ENCODE measurements at regions not wholly inside any gene's neighbourhood (a gene's known extent, or its start where the extent isn't known, plus 50 kb on each side); places are given as distances from the start of the nearest gene placed in this dataset.
A peak's percentile ranks its signal among the peaks of the same experiment; 100 is the strongest.
"Not testable (repeated sequence)": the region's sequence is repeated elsewhere in the genome, so short reads cannot be mapped to it uniquely, and the experiment has no call there.

GRCh38 chr1:149367472-149368044 is 107.3 kb upstream of the NBPF19 start:
- not testable (repeated sequence) for H2AFZ ChIP-seq (ENCODE audit: low read length); H3K9ac ChIP-seq (ENCODE audit: low read length); H3K79me2 ChIP-seq (ENCODE audit: insufficient read depth, low read length); H3K27me3 ChIP-seq (ENCODE audit: insufficient read depth, low read length); H3F3A ChIP-seq (ENCODE audit: insufficient read depth, low read length); H3K27ac ChIP-seq (ENCODE audit: low read depth, low read length, poor library complexity, severe bottlenecking); H4K20me1 ChIP-seq (ENCODE audit: insufficient read depth, low read length); H3K4me2 ChIP-seq (ENCODE audit: low read length); H3K9me2 ChIP-seq (ENCODE audit: low read depth, low read length); H3K4me1 ChIP-seq (ENCODE audit: insufficient read depth, low read length, severe bottlenecking); H3K36me3 ChIP-seq (ENCODE audit: insufficient read depth, low read length); H3K9me3 ChIP-seq (ENCODE audit: low read length); H3K4me3 ChIP-seq (ENCODE audit: low read depth, low read length, poor library complexity, severe bottlenecking)

GRCh38 chr1:149368337-149368736 is 106.5 kb upstream of the NBPF19 start:
- not testable (repeated sequence) for H3K36me3 ChIP-seq (ENCODE audit: insufficient read depth, low read length); H3K27ac ChIP-seq (ENCODE audit: low read depth, low read length, poor library complexity, severe bottlenecking); H4K20me1 ChIP-seq (ENCODE audit: insufficient read depth, low read length); H2AFZ ChIP-seq (ENCODE audit: low read length); H3F3A ChIP-seq (ENCODE audit: insufficient read depth, low read length); H3K4me3 ChIP-seq (ENCODE audit: low read depth, low read length, poor library complexity, severe bottlenecking); H3K4me2 ChIP-seq (ENCODE audit: low read length); H3K9ac ChIP-seq (ENCODE audit: low read length); H3K79me2 ChIP-seq (ENCODE audit: insufficient read depth, low read length); H3K9me3 ChIP-seq (ENCODE audit: low read length); H3K27me3 ChIP-seq (ENCODE audit: insufficient read depth, low read length); H3K9me2 ChIP-seq (ENCODE audit: low read depth, low read length); H3K4me1 ChIP-seq (ENCODE audit: insufficient read depth, low read length, severe bottlenecking)

- not testable (repeated sequence) for H3K36me3 ChIP-seq (ENCODE audit: insufficient read depth, low read length); H3K79me2 ChIP-seq (ENCODE audit: insufficient read depth, low read length); H3K4me1 ChIP-seq (ENCODE audit: insufficient read depth, low read length, severe bottlenecking); H3K9me2 ChIP-seq (ENCODE audit: low read depth, low read length); H3K27ac ChIP-seq (ENCODE audit: low read depth, low read length, poor library complexity, severe bottlenecking); H4K20me1 ChIP-seq (ENCODE audit: insufficient read depth, low read length); H3K4me3 ChIP-seq (ENCODE audit: low read depth, low read length, poor library complexity, severe bottlenecking); H3K9me3 ChIP-seq (ENCODE audit: low read length); H3K4me2 ChIP-seq (ENCODE audit: low read length); H3F3A ChIP-seq (ENCODE audit: insufficient read depth, low read length); H2AFZ ChIP-seq (ENCODE audit: low read length); H3K9ac ChIP-seq (ENCODE audit: low read length); H3K27me3 ChIP-seq (ENCODE audit: insufficient read depth, low read length)
Measured at GRCh38 chr1:149369081-149369480, 105.8 kb upstream of the NBPF19 start.

- not testable (repeated sequence) for H3K79me2 ChIP-seq (ENCODE audit: insufficient read depth, low read length); H3K4me2 ChIP-seq (ENCODE audit: low read length); H3K27ac ChIP-seq (ENCODE audit: low read depth, low read length, poor library complexity, severe bottlenecking); H4K20me1 ChIP-seq (ENCODE audit: insufficient read depth, low read length); H3K27me3 ChIP-seq (ENCODE audit: insufficient read depth, low read length); H3K9me3 ChIP-seq (ENCODE audit: low read length); H2AFZ ChIP-seq (ENCODE audit: low read length); H3K4me3 ChIP-seq (ENCODE audit: low read depth, low read length, poor library complexity, severe bottlenecking); H3F3A ChIP-seq (ENCODE audit: insufficient read depth, low read length); H3K4me1 ChIP-seq (ENCODE audit: insufficient read depth, low read length, severe bottlenecking); H3K9me2 ChIP-seq (ENCODE audit: low read depth, low read length); H3K9ac ChIP-seq (ENCODE audit: low read length); H3K36me3 ChIP-seq (ENCODE audit: insufficient read depth, low read length)
Measured at GRCh38 chr1:149371955-149372354, 102.9 kb upstream of the NBPF19 start.

GRCh38 chr1:149378462-149378861 is 96.4 kb upstream of the NBPF19 start:
- not testable (repeated sequence) for H2AFZ ChIP-seq (ENCODE audit: low read length); H4K20me1 ChIP-seq (ENCODE audit: insufficient read depth, low read length); H3F3A ChIP-seq (ENCODE audit: insufficient read depth, low read length); H3K4me1 ChIP-seq (ENCODE audit: insufficient read depth, low read length, severe bottlenecking); H3K4me3 ChIP-seq (ENCODE audit: low read depth, low read length, poor library complexity, severe bottlenecking); H3K9me2 ChIP-seq (ENCODE audit: low read depth, low read length); H3K79me2 ChIP-seq (ENCODE audit: insufficient read depth, low read length); H3K27me3 ChIP-seq (ENCODE audit: insufficient read depth, low read length); H3K36me3 ChIP-seq (ENCODE audit: insufficient read depth, low read length); H3K9me3 ChIP-seq (ENCODE audit: low read length); H3K27ac ChIP-seq (ENCODE audit: low read depth, low read length, poor library complexity, severe bottlenecking); H3K4me2 ChIP-seq (ENCODE audit: low read length); H3K9ac ChIP-seq (ENCODE audit: low read length)

- Histone ChIP-seq H3K4me2 (ENCODE audit: low read length) (peak overlapping the region; percentile 42; the same call in 1 of the 2 replicates), H3K4me3 (ENCODE audit: low read depth, low read length, poor library complexity, severe bottlenecking) (peak overlapping the region; percentile 60), H3K9ac (ENCODE audit: low read length) (peak overlapping the region; percentile 45; the same call in 1 of the 2 replicates)
- not testable (repeated sequence) for H4K20me1 ChIP-seq (ENCODE audit: insufficient read depth, low read length); H3K27ac ChIP-seq (ENCODE audit: low read depth, low read length, poor library complexity, severe bottlenecking); H3K36me3 ChIP-seq (ENCODE audit: insufficient read depth, low read length); H3K9me2 ChIP-seq (ENCODE audit: low read depth, low read length); H2AFZ ChIP-seq (ENCODE audit: low read length); H3K4me1 ChIP-seq (ENCODE audit: insufficient read depth, low read length, severe bottlenecking); H3K9me3 ChIP-seq (ENCODE audit: low read length); H3K79me2 ChIP-seq (ENCODE audit: insufficient read depth, low read length); H3F3A ChIP-seq (ENCODE audit: insufficient read depth, low read length); H3K27me3 ChIP-seq (ENCODE audit: insufficient read depth, low read length)
Measured at GRCh38 chr1:149390173-149390926, 84.5 kb upstream of the NBPF19 start.

GRCh38 chr1:149390931-149391330 is 83.9 kb upstream of the NBPF19 start:
- not testable (repeated sequence) for H3K27ac ChIP-seq (ENCODE audit: low read depth, low read length, poor library complexity, severe bottlenecking)

More at GRCh38 chr1:149390931-149391330, 83.9 kb upstream of the NBPF19 start:
- not testable (repeated sequence) for H3K79me2 ChIP-seq (ENCODE audit: insufficient read depth, low read length); H4K20me1 ChIP-seq (ENCODE audit: insufficient read depth, low read length); H3K4me1 ChIP-seq (ENCODE audit: insufficient read depth, low read length, severe bottlenecking); H3K9me2 ChIP-seq (ENCODE audit: low read depth, low read length); H3K36me3 ChIP-seq (ENCODE audit: insufficient read depth, low read length); H3K27me3 ChIP-seq (ENCODE audit: insufficient read depth, low read length); H2AFZ ChIP-seq (ENCODE audit: low read length); H3K9me3 ChIP-seq (ENCODE audit: low read length); H3F3A ChIP-seq (ENCODE audit: insufficient read depth, low read length)
- Histone ChIP-seq H3K4me2 (ENCODE audit: low read length) (peak overlapping the region; percentile 42; the same call in 1 of the 2 replicates), H3K4me3 (ENCODE audit: low read depth, low read length, poor library complexity, severe bottlenecking) (peak overlapping the region; percentile 60), H3K9ac (ENCODE audit: low read length) (peak overlapping the region; percentile 45; the same call in 1 of the 2 replicates)
